ENCODE measurements at regions not wholly inside any gene's neighbourhood (a gene's known extent, or its start where the extent isn't known, plus 50 kb on each side); places are given as distances from the start of the nearest gene placed in this dataset.

GRCh38 chr13:37401721-37402120, 196.8 kb downstream of the POSTN start:
- Histone ChIP-seq H3K36me3 (no peaks in the 10 kb centered on the region), H3K4me1 (no peaks in the 10 kb centered on the region), H3K27ac (no peak overlapping the region), H3K4me3 (no peak overlapping the region), H3K9me3 (peaks cover 0 to 11% (median 1%) of the 10 kb centered on the region in 8 donors), H3K27me3 (replicated peaks in 1 of 7) (no peaks in the 10 kb centered on the region)
- TF ChIP-seq CTCF (IDR thresholded peaks at IDR 0.05 in 8 of 11, conservative IDR thresholded peaks at IDR 0.05 in 3 of 11) (no peak), POLR2A (IDR thresholded peaks at IDR 0.05) (no peak), POLR2AphosphoS5 (IDR thresholded peaks at IDR 0.05) (no peak)
- no peak for DNase-seq
- intact Hi-C loops (cut with DNase I; ENCODE audit: low total_unique reads): no loop called here

- Histone ChIP-seq H3K4me3 (no peak overlapping the region), H3K4me1 (no peaks in the 10 kb centered on the region), H3K9me3 (peaks cover 0 to 40% (median 4%) of the 10 kb centered on the region in 8 donors), H3K27ac (no peak overlapping the region), H3K36me3 (no peaks in the 10 kb centered on the region), H3K27me3 (replicated peaks in 1 of 7) (no peaks in the 10 kb centered on the region)
- no peak for DNase-seq
- 69 to 94% (median 85%) methylated on average over 3 of the region's 3 CpGs for WGBS, 5 donors
- intact Hi-C loops (cut with DNase I; ENCODE audit: low total_unique reads): no loop called here
- TF ChIP-seq POLR2A (IDR thresholded peaks at IDR 0.05) (no peak), POLR2AphosphoS5 (IDR thresholded peaks at IDR 0.05) (no peak), CTCF (IDR thresholded peaks at IDR 0.05 in 8 of 11, conservative IDR thresholded peaks at IDR 0.05 in 3 of 11) (no peak)
These were observed 201.0 kb downstream of the POSTN start for GRCh38 chr13:37397535-37397934.

- TF ChIP-seq CTCF (IDR thresholded peaks at IDR 0.05 in 8 of 11, conservative IDR thresholded peaks at IDR 0.05 in 3 of 11): no peak
- TF ChIP-seq POLR2AphosphoS5 (IDR thresholded peaks at IDR 0.05): no peak
- no peak for TF ChIP-seq POLR2A (IDR thresholded peaks at IDR 0.05)
- H3K9me3 ChIP-seq: peaks cover 0 to 35% (median 0%) of the 10 kb centered on the region in 8 donors
- H3K4me3 ChIP-seq: no peak overlapping the region
- H3K4me1 ChIP-seq: no peaks in the 10 kb centered on the region
- no peak for DNase-seq
- H3K36me3 ChIP-seq: no peaks in the 10 kb centered on the region
- intact Hi-C loops (cut with DNase I; ENCODE audit: low total_unique reads): no loop called here
- no peak overlapping the region for H3K27ac ChIP-seq
- H3K27me3 ChIP-seq (replicated peaks in 1 of 7): no peaks in the 10 kb centered on the region
- WGBS, 5 donors: 88 to 96% (median 93%) methylated on average over 3 of the region's 3 CpGs
These were observed 203.0 kb downstream of the POSTN start for GRCh38 chr13:37395544-37395943.

- TF ChIP-seq POLR2AphosphoS5 (IDR thresholded peaks at IDR 0.05): no peak
- TF ChIP-seq POLR2A (IDR thresholded peaks at IDR 0.05): no peak
- no peak for TF ChIP-seq CTCF (IDR thresholded peaks at IDR 0.05 in 8 of 11, conservative IDR thresholded peaks at IDR 0.05 in 3 of 11)
- H3K4me1 ChIP-seq: no peaks in the 10 kb centered on the region
- no peaks in the 10 kb centered on the region for H3K27me3 ChIP-seq (replicated peaks in 1 of 7)
- 70 to 81% (median 76%) methylated on average over 3 of the region's 3 CpGs for WGBS, 5 donors
- no peak for DNase-seq
- intact Hi-C loops (cut with DNase I; ENCODE audit: low total_unique reads): no loop called here
- H3K27ac ChIP-seq: no peak overlapping the region
- H3K9me3 ChIP-seq: peaks cover 0 to 32% (median 0%) of the 10 kb centered on the region in 8 donors
- no peaks in the 10 kb centered on the region for H3K36me3 ChIP-seq
- H3K4me3 ChIP-seq: no peak overlapping the region
These were observed 206.2 kb downstream of the POSTN start for GRCh38 chr13:37392389-37392788.
